Sigmoid colon (tissue), 4 donors: ENCODE measurements at regions not wholly inside any gene's neighbourhood (a gene's known extent, or its start where the extent isn't known, plus 50 kb on each side); places are given as distances from the start of the nearest gene placed in this dataset.

Experiments
- CTCF ChIP-seq, 4 experiments: fragments of 450-650 bp in 3 of 4; fragments of 200-600 bp in 1 of 4; IDR thresholded peaks; one replicate each; pipeline ENCODE4 v1.5.1; 2016 to 2019; ENCODE audit warnings: antibody characterized with exemption in 4 of 4, mild to moderate bottlenecking in 3 of 4, moderate library complexity in 2 of 4
- EP300 ChIP-seq, 4 donors: sonication (generic); formaldehyde crosslinking; IDR thresholded peaks; one replicate each; pipeline ENCODE4 v1.6.1; 2017; ENCODE audit warnings: antibody characterized with exemption in 4 of 4
- POLR2A ChIP-seq, 2 donors: fragments of 450-650 bp; IDR thresholded peaks; one replicate each; pipeline ENCODE4 v1.6.1; 2016; ENCODE audit warnings: antibody characterized with exemption in 2 of 2, mild to moderate bottlenecking in 2 of 2, moderate library complexity in 2 of 2
- POLR2AphosphoS5 ChIP-seq, 4 donors: sonication (generic); formaldehyde crosslinking; IDR thresholded peaks; one replicate each; pipeline ENCODE4 v1.6.1; 2017; ENCODE audit warnings: antibody characterized with exemption in 4 of 4

- TF ChIP-seq CTCF (IDR thresholded peaks at IDR 0.05) (no peak), POLR2AphosphoS5 (IDR thresholded peaks at IDR 0.05) (no peak), POLR2A (IDR thresholded peaks at IDR 0.05) (no peak), EP300 (IDR thresholded peaks at IDR 0.05) (no peak)
These were observed 225.8 kb downstream of the PMP22 start for GRCh38 chr17:15039366-15039765.
